CD4-positive, alpha-beta T cell treated with Interleukin-4 for 1 hour (primary cell): ENCODE measurements at regions not wholly inside any gene's neighbourhood (a gene's known extent, or its start where the extent isn't known, plus 50 kb on each side); places are given as distances from the start of the nearest gene placed in this dataset.
"Not testable (repeated sequence)": the region's sequence is repeated elsewhere in the genome, so short reads cannot be mapped to it uniquely, and the experiment has no call there.

Source experiments
- DNase-seq, 2 donors: peaks; one replicate each; pipeline ENCODE4 v3.0.0-alpha.2; 2020 to 2022

DNA sequence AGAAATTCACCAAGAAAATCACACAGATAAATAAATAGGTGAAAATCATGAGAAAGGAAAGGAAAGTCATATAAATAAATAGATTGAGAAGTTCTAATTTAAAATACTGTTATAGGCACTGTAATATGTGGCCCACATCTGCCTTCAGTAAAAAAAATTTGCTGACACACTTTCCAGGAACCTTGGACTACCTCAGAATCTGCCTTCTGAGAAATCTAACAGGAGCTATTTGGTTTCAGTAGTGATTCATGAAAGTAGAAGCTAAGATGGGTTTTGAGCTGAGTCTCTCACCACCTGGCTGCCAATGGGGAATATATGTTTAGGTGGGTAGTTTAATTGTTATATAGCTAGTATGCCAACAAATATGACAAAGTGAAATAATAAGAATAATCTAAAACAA lies 810.0 kb downstream of the RAB28 start:
- DNase-seq = no peak

DNA sequence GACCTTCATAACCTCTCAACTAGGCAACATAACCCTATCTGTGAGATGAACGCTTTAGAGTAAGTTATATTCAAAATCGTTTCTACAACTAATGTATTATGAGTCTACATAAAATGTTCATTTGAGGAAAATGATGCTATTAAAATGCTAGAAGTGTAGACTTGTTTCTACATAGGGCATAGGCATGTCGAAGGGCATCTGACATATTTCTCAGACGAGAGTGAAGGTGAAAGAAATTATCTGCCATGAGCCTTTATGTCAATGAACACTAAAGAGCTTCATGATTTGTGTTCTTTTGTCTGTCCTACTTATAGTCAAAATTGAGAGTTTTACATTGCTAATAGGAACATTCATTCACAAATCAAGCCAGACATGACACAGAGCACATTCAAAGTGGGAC lies 811.8 kb downstream of the RAB28 start:
- DNase-seq = no peak

DNA sequence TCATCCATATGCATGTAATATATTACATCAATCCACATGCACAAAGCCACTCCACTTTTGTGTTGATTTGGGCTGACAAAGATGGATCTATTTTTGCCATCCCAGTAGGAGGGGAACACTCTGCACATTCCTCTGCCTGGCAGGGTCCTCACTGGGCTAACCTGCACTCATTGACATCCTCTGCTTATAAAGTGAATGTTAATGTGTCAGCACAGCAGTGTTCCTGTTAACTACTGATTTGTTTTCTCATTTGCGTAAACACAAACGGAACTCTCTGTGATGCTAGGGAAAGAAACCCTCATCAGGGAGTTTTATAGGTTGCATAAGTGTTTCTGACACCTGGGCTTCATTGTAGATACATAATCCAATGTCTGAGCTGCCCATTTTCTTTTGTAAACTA lies 826.0 kb downstream of the RAB28 start:
- DNase-seq = no peak

DNA sequence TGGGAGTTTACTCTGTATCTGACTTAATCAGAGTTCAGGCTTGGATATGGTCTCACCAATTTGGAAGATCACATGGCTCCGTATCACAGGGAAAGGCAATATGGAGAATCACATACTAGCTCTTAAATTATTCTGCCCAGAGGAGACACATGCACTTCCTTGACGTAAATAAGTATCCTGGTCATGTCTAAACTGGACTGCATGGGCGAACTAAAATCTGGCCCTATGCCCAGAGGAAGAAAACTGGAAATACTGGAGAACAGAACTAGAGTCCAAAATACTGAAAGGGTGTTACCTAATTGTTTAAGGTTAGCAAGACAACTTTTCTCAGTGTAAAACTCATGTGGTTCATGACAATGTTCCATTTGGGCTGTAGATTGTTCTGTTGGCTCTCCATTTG lies 832.3 kb downstream of the RAB28 start:
- DNase-seq = no peak

DNA sequence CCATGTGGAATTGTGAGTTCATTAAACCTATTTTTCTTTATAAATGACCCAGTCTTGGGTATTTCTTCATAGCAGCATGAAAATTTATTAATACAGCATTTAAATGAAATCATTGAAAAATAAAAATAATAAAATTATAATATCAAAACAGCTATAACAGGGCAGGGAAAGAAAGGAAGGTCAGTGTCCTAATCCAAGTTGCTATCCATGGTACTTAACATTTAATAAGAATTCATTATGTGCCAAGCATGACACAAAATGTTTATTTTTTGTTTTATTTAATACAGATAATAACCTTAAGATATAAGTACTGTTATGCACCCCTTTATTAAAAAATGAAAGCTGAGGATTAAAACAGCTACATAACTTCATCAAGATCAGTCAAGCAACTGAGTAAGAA lies 838.4 kb downstream of the RAB28 start:
- DNase-seq = no peak

DNA sequence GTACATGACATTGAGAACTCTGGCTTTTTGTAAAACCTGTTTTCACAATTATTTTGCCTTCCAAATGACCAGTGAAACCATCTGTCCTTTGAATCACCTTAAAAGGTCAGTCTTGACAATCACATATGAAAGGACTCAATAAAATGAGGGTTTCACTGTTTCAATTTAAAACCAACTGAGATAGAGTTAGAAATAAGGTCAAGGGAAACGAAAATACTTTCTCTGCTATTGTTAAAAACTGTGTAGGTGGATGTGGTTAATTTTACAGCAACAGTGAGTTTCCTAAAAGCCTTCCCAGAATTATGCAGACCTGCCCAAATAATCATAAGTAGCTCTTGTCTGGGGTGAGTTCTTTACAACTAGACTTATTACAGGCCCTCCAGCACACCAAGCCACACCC lies 839.9 kb downstream of the RAB28 start:
- DNase-seq = no peak

DNA sequence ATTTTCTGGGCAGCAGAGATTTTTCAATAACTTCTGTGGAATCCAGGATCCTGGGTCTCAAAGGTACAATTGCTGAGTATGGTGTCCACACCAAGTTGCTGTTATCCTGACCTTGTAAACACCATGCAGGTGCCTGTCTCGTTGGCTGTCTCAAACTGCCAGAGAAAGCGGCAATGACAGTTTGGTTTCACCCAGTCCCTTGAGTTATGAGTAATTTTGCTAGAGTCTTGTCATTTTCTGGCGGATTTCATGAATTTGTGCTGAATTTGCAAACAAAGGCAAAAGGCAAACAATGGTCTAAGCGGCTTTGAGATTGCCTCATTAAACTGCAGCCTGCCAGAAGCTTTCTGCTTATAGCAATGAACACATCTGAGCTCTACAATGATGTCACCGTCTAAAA lies 847.9 kb downstream of the RAB28 start:
- no peak for DNase-seq

DNA sequence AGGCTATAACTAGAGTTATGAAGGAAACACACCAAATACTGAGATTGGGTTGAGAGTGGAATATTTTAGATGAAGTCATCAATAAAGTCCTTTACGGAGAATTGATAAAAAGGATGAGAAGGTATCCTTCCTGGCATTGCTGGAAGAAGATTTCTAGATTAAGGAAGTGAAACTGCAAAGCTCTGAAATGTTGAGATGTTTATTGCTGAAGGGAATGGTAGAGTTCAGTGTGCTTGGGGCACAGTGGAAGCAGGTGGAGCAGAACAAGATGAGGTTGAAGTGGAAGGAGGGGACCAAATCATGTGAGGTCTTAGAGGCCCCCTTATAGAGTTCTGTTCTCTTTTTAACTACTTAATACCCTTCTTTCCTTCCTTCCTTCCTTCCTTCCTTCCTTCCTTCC lies 848.5 kb downstream of the RAB28 start:
- DNase-seq = no peak

DNA sequence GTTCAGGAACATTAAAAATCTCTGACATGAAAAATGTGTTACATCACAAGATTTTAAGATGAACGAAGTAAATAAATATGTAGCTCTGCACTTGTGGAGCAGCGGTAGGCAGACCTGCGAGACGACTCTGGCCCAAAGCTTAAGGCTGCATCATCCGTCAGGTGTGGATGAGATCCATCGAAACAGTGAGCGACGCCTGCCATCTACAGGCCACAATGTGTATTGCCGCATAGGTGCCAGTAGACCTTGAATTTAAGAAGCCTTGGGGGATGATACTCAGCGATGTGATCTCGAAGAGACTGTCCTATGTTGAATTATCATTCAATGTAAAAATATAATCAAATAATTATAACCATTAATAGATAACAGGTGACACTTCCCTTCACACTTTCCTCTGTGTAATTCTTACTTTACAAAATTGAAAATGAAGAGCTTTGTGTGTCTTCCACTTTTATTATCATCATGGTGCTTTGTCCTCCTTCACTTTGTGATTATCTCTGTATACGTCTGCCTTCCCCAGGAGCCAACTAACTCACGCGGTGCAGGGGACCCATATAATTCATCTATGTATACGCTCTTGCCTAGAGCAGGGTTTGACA lies 851.0 kb downstream of the RAB28 start:
- peak; percentile 59 to 62 for DNase-seq

DNA sequence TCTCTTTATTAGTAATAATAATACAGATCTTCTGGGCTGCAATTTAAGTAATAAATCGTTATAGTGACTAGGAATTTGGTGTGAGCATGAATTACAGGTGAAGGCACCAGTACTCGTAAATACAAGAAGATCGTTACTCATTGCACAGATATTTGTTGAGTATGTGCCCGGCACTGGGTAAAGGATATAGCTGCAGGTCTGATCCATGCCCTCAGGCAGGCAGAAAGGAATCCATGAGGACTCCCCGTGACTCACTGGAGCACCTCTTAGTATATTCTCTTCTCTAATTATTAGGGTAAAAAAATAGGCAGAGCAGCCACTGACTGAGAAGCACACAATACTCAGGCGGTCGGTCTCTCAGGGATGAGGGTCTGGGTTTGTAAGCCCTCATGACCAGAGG lies 868.3 kb downstream of the RAB28 start:
- DNase-seq = no peak

DNA sequence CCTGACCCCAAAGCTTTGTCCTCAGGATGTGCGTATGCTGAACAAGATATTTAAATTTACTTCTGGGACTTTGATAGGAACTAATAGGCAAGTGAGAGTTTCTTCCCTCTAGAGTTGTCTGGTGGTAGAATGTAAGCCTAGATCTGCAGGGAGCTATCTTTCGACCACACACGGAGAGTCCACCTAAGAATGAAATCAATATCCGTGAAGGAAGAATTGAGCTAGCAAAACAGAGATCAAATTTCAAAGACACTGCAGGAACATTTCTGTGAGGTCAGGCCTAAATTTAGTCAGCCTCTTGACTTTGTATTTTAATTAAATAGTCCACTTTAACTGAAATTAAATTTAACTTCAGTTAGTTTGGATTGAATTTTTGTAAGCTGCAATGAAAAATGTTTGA lies 871.3 kb downstream of the RAB28 start:
- no peak for DNase-seq

DNA sequence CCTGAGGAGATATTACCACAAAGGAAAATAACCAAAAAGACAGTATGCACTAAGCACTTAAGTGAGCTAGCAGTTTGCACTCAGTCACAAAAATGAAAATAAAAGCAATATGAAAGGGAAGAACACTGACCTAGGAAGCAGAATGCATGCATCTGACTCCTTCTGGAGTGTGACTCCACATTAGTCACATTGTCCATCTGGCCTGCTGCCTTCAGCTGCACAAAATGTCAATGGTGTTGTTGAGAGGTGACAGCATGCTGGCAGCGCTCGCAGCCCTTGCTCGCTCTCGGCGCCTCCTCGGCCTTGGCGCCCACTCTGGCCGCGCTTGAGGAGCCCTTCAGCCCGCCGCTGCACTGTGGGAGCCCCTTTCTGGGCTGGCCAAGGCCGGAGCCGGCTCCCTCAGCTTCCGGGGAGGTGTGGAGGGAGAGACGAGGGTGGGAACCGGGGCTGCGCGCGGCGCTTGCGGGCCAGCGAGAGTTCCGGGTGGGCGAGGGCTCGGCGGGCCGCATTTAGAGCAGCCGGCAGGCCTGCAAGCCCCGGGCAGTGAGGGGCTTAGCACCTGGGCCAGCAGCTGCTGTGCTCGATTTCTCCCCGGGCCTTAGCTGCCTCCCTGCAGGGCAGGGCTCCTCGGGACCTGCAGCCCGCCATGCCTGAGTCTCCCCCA lies 874.8 kb downstream of the RAB28 start:
- not testable (repeated sequence) for DNase-seq

DNA sequence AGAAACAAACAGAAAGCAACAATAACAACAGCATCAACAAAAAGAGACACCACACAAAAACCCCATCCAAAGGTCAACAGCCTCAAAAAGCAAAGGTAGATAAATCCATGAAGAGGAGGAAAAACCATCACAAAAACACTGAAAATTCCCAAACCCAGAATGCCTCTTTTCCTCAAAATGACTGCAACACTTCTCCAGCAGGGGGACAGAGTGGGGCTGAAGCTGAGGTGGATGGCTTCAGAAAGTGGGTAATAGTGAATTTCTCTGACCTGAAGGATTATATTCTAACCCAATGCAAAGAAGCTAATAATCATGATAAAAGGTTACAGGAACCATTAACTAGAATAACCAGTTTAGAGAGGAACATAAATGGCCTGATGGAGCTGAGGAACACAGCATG lies 888.2 kb downstream of the RAB28 start:
- no peak for DNase-seq

DNA sequence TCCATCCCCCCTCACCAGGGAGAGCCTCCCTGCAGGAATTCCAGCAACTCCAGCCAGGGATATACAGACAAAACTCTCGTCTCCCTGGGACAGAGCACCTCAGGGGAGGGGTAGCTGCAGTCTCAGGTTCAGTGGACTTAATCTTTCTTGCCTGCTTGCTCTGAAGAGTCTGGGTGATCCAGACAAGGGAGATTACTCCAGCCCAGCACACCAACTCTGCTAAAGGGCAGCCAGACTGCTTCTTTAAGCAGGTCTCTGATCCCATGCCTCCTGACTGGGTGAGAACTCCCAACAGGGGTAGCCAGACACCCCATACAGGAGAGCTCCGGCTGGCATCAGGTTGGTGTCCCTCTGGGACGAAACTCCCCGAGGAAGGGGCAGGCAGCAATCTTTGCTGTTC lies 888.7 kb downstream of the RAB28 start:
- no peak for DNase-seq

DNA sequence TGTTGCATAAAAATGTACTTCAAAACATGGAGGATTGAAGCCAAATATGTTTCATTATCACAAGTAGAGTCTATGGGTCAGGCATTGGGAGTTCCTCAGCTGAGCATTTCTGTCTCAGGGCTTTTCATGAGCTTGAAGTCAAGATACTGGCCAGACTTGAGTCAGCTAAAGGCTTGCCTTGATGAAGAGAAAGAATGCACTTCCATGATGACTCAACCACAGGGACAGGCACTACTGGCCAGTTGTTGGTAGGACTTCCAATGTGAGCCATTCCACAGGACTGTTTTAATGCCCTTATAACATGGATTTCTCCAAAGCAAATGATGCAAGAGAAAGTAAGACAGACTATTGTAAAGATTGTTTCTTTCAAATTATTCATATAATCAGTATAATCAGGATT lies 895.6 kb downstream of the RAB28 start:
- DNase-seq = no peak

DNA sequence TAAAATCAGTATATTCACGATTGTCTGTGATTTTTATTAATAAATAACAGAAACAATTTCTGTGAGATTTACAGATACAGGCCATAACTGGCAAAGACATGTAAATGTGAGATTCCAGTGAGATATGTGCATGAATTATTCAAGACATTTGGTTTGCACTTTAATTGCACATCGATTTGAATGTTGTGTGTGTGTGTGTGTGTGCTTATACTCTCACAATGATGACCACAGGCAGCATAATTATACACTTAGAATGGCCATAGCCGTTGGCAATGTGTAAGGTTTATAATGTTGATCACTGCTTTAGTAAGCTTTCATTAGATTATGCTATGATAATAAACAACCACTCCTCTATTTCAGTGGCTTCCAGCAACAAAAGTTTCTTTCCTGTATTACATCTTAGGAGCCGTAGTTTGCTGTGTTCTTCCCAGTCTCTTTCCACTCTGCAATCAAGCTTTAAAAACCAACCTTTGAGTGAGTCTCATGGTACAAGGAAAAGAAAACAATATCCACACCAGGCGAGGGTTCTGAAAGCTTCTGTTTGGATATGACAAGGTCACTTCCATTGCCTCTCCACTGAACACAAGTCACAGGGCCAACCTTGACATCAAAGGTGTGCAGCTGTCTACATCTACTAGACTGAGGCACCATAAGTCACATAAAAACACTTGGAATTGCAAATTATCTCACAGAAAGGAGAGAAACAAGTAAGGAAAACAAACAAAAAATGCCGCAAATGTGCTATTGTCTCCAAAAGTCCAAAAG lies 897.7 kb downstream of the RAB28 start:
- DNase-seq = no peak

DNA sequence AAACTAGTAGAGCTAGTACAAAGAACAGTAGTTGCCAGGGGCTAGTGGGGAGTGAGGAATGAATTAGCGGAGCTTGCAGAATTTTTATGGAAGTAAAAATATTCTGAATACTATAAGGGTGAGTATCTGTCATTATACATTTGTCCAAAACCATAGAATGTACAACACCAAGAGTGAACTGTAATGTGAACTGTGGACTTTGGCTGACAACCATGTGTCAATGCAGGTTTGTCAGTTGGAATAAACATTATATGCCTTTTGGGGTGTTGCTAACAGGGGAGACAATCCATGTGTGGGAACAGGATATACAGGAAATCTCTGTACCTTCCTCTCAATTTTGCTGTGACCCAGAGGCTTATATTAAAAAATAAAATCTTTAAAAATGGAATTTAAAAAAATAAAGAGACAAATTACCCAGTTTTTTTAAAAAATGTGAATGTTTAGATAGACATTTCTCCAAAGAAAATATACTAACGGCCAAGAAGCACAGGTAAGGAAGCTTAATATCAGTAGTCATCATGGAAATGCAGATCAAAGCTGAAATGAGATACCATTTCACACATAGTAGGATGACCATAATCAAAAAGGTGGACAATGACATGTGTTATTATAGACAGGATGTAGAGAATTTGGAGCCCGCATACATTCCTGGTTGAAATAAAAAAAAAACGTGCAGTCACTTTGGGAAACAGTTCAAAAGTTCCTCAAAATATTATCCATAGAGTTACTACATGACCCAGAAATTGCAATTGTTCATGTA lies 899.8 kb downstream of the RAB28 start:
- DNase-seq = no peak

DNA sequence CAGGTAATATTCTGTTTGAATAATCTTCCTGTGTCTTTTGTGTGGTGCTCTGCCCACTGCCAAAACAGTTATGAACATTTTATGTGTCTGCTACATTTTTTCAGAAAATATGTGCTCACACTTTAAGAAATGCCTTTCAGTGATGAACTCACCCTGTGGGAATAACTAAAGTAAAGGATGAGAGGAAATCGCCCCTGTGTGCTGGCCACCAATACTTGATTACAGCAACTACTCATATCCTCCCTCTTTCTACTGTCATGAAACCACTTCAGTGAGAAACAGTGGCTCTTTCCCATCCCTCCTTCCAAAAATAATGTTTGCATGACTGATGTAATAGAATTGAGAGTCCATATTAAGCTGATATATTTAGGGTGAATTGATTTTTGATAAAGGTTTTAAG lies 900.9 kb downstream of the RAB28 start:
- DNase-seq = no peak

DNA sequence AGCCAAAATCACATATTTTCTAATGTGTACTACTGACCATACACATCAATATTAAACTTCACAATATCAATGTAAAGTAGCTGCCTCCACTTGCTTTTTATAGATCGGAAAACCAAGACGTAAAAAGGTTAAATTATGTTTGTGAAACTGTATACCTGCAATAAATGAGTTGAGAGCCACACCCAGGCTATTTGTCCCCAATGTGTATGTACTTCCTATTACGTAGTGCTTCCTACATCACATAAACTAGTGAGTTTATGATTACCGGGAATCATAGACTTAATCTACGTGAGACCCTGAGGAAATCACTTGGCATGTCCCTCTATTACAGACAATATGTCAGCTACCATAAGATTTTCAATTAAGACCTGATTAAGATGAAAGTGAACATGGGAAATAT lies 903.4 kb downstream of the RAB28 start:
- DNase-seq = no peak

DNA sequence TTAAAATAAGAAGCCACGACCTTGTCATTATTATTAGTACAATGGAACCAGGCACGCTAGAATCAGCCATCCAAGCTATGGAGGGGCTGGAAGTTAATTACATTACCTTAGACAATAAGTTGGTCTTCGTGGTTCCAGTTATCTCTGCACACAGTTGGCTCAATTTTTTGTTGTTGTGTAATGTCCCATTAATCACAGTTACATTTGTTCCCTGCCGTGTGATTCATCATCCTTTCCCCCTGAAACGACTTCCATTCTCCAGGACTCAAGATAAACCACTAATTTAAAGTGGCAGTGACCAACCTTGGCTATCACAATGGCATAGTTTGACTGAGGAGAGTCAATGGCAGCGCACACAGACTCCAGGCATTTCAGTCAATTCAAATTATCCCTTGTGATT lies 905.0 kb downstream of the RAB28 start:
- DNase-seq = no peak

DNA sequence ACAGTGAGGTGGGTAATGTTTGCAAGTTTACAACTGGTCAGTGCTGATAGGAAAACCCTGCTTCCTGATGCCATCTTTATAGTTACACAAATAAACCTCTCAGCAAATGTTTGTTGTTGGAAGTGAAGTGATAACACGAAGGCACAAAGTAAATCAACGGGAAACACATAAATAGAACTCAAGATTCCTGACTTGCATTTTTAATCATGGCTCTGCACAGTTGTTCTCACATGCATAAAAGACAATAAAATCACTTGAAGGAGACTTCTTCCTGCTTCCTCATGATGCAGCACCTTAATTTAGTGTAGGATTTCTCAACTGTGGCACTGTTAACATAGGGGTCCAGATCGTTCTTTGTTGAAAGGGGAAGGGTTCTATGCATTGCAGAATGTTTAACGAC lies 907.7 kb downstream of the RAB28 start:
- DNase-seq = no peak

DNA sequence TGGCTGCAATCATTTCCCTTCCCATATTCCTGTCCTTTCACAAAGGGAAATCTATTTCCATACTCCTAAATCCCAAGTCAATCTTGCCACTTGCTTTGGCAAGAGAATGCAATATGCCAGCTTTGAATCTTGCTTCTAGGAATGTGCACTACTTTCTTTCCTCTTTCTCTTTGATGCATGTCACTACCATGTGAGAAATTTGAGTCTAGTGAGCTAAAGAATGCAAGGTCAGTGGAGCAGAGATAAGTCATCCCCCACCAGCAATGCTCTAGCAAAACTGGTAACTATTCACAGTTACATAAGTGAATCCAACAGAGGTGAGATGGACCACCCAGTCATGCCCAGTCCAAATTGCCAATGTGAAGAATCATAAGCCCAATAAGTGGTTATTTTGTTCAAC lies 910.4 kb downstream of the RAB28 start:
- no peak for DNase-seq

DNA sequence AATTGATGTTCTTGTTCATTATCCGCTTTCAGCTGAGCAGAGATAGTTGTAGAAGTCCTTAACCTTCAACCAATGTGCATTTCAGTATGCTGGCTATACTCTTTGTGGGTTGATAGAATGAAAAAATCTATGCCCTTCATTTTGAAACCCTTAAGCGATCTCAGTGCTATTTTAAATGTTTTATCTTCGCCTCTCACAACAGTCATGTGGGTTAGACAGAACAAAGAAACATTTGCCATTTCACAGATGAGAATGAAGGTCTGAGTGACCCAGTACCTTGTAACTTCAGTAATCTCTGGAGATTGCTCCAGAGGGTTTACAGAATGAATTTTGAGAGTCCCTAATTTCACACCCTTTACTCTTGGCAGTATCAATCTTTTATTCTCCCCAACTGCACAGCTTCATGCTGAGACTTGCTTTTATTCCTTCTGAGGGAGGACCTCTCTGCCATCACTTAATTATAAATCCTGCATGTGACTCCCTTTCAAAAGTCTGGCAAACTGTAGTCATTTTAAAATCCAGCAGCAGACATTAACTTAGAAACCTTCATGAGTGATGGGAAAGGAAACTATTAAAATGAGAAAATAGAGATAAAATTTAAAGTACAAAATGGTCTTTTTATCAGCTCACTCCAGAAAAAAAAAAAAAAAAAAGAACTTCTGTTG lies 921.5 kb downstream of the RAB28 start:
- no peak for DNase-seq
